Stimulated activated CD8-positive, alpha-beta memory T cell treated with anti-CD3 and anti-CD28 coated beads, Interleukin-12 subunit alpha, Interleukin-12 subunit beta, amount 100 ng/mL, for 4 hours (primary cell): ENCODE measurements at regions not wholly inside any gene's neighbourhood (a gene's known extent, or its start where the extent isn't known, plus 50 kb on each side); places are given as distances from the start of the nearest gene placed in this dataset.
"Not testable (repeated sequence)": the region's sequence is repeated elsewhere in the genome, so short reads cannot be mapped to it uniquely, and the experiment has no call there.

Experiments used
- DNase-seq: peaks from one replicate; pipeline ENCODE4 v3.0.0-alpha.2; 2020; ENCODE audit warnings: low read depth

DNA sequence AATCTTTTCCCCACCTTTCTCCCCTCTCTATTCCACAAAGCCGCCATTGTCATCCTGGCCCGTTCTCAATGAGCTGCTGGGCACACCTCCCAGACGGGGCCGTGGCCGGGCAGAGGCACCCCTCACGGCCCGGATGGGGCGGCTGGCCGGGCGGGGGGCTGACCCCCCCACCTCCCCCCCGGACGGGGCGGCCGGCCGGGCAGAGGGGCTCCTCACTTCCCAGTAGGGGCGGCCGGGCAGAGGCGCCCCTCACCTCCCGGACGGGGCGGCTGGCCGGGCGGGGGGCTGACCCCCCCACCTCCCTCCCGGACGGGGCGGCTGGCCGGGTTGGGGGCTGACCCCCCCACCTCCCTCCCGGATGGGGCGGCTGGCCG, 85.6 kb downstream of the OR2B2 start:
- DNase-seq = not testable (repeated sequence)

DNA sequence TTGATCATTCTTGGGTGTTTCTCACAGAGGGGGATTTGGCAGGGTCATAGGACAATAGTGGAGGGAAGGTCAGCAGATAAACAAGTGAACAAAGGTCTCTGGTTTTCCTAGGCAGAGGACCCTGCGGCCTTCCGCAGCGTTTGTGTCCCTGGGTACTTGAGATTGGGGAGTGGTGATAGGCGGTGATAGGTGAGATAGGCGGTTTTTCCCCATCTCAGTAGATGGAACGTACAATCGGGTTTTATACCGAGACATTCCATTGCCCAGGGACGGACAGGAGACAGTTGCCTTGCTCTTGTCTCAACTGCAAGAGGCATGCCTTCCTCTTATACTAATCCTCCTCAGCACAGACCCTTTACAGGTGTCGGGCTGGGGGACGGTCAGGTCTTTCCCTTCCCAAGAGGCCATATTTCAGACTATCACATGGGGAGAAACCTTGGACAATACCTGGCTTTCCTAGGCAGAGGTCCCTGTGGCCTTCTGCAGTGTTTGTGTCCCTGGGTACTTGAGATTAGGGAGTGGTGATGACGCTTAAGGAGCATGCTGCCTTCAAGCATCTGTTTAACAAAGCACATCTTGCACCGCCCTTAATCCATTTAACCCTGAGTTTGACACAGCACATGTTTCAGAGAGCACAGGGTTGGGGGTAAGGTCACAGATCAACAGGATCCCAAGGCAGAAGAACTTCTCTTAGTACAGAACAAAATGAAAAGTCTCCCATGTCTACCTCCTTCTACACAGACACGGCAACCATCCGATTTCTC, 86.2 kb downstream of the OR2B2 start:
- not testable (repeated sequence) for DNase-seq

DNA sequence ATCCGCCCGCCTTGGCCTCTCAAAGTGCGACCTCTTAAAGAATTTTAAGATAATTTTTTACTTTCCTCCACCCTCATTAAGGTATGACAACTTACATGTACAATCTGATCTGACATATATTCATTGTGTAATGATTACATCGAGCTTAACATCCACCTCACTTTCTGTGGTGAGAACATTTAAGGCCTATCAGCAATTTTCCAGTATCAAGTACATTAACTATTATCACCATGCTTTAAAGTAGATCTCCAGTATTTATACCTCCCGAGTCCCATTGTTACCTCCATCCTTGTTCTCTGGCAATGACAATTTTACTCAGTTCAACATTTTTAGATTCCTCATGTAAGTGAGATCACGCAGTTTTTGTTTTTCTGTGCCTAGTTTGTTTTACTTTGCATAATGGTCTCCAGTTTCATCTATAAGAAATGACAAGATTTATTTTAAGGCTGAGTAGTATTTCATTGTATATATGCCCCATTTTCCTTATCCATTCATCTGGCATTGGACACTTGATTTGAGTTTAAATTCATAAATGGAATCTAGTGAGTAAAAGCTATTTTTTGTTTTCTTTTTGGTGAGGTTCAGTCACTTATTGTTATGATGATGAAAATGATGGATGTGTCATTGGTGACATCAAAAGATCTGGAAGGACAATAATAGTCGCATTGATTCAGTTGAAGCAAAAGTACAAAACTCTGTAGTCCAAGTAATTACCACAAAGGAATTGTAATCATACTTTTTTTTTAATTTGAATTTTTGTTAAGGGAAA, 87.0 kb downstream of the OR2B2 start:
- DNase-seq = no peak

GRCh38 chr6:27824211-27825024, 87.8 kb downstream of the OR2B2 start:
- DNase-seq = not testable (repeated sequence)

GRCh38 chr6:27823714-27824210, 88.4 kb downstream of the OR2B2 start:
- not testable (repeated sequence) for DNase-seq

DNA sequence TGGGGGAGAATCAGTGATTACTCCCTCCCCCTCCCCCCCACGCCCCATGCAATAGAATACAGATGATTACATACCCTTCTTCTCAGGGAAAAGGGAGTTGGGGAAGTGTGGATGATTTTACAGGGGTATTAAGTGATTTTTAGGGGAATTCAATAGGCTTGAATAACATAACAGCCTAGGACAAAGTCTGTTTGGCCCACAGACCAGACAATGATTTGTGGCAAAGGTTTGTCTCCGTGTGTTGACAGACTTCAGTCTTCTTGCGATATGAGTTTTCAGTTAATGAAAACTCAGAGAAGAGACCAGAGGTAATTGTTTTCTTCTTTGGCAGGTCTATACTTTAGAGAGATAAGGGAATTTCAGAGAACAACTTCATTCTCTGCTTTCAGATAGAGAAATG, 95.3 kb downstream of the OR2B2 start:
- no peak for DNase-seq

- DNase-seq = no peak
Measured at GRCh38 chr6:27814665-27815424, 97.4 kb downstream of the OR2B2 start.

- DNase-seq = not testable (repeated sequence)
Measured at GRCh38 chr6:27814415-27814664, 97.9 kb downstream of the OR2B2 start.

- no peak for DNase-seq
Measured at GRCh38 chr6:27812805-27813492, 99.2 kb downstream of the OR2B2 start.

DNA sequence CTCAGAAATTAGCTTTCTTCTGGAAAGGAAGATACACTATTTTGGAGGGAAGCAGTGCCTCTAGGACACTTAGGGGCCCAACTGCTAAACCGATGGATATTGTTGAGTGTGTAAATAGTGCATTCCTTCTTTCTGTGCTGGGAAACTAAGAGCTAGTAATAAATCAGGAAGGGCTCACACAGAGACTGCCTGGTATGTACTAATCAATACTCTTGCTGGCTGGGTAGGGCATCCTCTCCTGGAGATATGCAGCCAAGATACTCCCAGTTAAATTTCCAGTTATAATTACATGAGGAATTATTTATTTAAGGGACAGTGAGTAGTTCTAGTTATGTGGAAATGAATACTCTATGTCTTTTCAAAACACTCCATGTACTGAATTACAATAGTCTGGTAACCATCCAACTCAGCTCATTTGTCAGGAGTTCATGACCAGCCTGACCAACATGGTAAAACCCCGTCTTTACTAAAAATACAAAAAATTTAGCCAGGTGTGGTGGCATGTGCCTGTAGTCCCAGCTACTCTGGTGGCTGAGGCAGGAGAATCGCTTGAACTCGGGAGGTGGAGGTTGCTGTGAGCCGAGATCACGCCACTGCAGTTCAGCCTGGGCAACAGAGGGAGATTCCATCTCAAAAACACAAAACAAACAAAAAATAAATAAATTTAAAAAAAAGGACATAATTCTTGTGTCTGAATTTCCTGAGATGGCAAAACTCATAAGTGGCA, 100.0 kb downstream of the OR2B2 start:
- no peak for DNase-seq

- no peak for DNase-seq
Measured at GRCh38 chr6:27811451-27811772, 100.8 kb downstream of the OR2B2 start.

GRCh38 chr6:27810768-27811450, 101.3 kb downstream of the OR2B2 start:
- DNase-seq = no peak

- peak; percentile 53 for DNase-seq
Measured at GRCh38 chr6:27809939-27810767, 102.0 kb downstream of the OR2B2 start.

DNA sequence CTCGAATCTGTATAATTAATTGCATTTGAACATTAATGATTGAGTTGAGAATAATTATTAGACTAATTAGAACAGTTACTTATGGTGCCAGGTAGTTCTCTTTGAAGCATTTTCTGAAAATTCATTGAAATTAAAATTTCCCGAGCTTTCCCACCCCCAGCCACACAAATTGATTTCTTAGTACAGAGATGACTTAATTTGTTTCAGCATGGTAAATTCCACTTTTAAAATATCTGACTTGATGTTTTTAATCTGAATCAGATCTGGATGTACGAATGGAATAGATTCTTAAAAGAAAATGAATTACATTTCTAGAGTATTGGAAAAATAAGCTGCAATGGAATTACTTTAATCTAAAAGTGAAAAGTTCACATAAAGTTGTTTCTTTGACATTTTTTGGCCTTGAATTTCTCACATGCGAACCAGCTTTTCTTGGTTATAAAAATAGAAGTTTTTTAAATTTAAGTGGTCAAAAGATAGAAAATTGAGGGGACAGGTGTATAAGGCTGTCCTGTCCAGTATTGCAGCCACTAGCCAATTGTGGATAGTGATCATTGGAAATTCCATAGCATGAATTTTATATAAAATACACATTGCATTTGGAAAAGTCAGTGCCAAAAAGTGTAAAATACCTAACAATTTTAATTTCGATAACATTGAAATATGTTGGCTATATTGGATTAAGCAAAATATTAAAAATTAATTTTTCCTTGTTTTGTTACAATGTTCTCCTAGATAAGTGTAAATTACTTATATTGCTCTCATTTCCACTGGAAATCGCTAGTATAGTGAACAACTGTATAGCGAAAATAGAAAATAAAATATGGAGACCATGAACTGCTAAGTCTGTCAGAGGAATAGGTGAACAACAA, 102.9 kb downstream of the OR2B2 start:
- DNase-seq = no peak

- not testable (repeated sequence) for DNase-seq
Measured at GRCh38 chr6:27808242-27809066, 103.7 kb downstream of the OR2B2 start.

DNA sequence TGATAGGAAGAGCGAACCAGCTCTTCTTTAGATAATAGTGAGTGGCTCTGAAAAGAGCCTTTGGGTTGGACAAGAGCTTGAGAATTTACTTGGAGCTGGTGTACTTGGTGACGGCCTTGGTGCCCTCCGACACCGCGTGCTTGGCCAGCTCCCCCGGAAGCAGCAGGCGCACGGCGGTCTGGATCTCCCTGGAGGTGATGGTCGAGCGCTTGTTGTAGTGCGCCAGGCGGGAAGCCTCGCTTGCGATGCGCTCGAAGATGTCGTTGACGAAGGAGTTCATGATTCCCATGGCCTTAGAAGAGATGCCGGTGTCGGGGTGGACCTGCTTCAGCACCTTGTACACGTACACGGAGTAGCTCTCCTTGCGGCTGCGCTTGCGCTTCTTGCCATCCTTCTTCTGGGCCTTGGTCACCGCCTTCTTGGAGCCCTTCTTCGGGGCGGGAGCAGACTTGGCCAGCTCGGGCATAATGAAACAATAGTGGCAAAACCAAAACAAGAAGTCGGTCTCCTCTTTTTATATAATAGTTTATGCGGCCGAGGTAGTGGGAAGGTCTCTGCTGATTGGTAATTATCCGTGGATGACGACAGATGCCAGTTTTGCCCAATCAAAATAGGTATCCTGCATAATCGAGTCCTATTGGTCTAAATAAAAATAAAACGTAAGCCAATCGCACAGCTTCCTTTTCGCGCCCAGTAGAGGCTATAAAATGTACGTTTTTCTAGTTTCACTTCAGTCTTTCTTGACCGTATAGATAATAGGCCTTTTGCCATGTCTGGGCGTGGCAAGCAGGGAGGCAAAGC, 104.6 kb downstream of the OR2B2 start:
- DNase-seq = peak; percentile 43
